OCI-LY7 (cell line): ENCODE measurements at regions not wholly inside any gene's neighbourhood (a gene's known extent, or its start where the extent isn't known, plus 50 kb on each side); places are given as distances from the start of the nearest gene placed in this dataset.

Experiments
- CTCF ChIP-seq: fragments of 200-600 bp; sonication (generic); conservative IDR thresholded peaks from 2 replicates; pipeline ENCODE4 v1.5.1; 2014; ENCODE audit warnings: mild to moderate bottlenecking, antibody characterized with exemption, low read length, moderate library complexity, mixed read lengths
- EZH2phosphoT487 ChIP-seq: fragments of 200-600 bp; sonication (generic); IDR thresholded peaks from 2 replicates; pipeline ENCODE4 v1.6.1; 2018; ENCODE audit warnings: low read depth, borderline replicate concordance, mild to moderate bottlenecking, mixed run types, antibody characterized with exemption, low read length, moderate library complexity, mixed read lengths

GRCh38 chr11:134819041-134819440 lies 407.0 kb upstream of the B3GAT1 start:
- no peak for TF ChIP-seq CTCF
- TF ChIP-seq EZH2phosphoT487, result no peak
